Karpas-422 (cell line): ENCODE measurements at regions not wholly inside any gene's neighbourhood (a gene's known extent, or its start where the extent isn't known, plus 50 kb on each side); places are given as distances from the start of the nearest gene placed in this dataset.
A peak's percentile ranks its signal among the peaks of the same experiment; 100 is the strongest.

Experiments used
- DNase-seq: peaks from one replicate; pipeline ENCODE4 v3.0.0-alpha.2; 2015
- H2AFZ ChIP-seq: fragments of 200-600 bp; sonication (generic); 2 replicates; pipeline ENCODE4 v1.6.1; 2014; ENCODE audit warnings: antibody characterized with exemption, low read length, mixed read lengths
- H3K27ac ChIP-seq: fragments of 200-600 bp; sonication (generic); 2 replicates; pipeline ENCODE4 v1.5.1; 2014; ENCODE audit warnings: mild to moderate bottlenecking, low read length, moderate library complexity
- H3K27me3 ChIP-seq: fragments of 200-600 bp; sonication (generic); 2 replicates; pipeline ENCODE4 v1.6.1; 2014; ENCODE audit warnings: low read length, mixed read lengths
- H3K36me3 ChIP-seq: fragments of 200-600 bp; sonication (generic); 2 replicates; pipeline ENCODE4 v1.6.1; 2014; ENCODE audit warnings: low read length, mixed read lengths; ENCODE audit not compliant: insufficient read depth
- H3K4me1 ChIP-seq: fragments of 200-600 bp; sonication (generic); 2 replicates; pipeline ENCODE4 v1.6.1; 2014; ENCODE audit warnings: mild to moderate bottlenecking, low read length, mixed read lengths
- H3K4me2 ChIP-seq: fragments of 200-600 bp; sonication (generic); 2 replicates; pipeline ENCODE4 v1.6.1; 2014; ENCODE audit warnings: low read length, low read depth, mild to moderate bottlenecking; ENCODE audit not compliant: poor library complexity, severe bottlenecking
- H3K4me3 ChIP-seq: fragments of 200-600 bp; sonication (generic); 2 replicates; pipeline ENCODE4 v1.5.1; 2014; ENCODE audit warnings: mild to moderate bottlenecking, antibody characterized with exemption, low read length, mixed read lengths
- H3K79me2 ChIP-seq: fragments of 200-600 bp; sonication (generic); 2 replicates; pipeline ENCODE4 v1.6.1; 2014; ENCODE audit warnings: mild to moderate bottlenecking, low read length, mixed read lengths
- H3K9ac ChIP-seq: fragments of 200-600 bp; sonication (generic); 2 replicates; pipeline ENCODE4 v1.6.0; 2014; ENCODE audit warnings: low read length
- H3K9me2 ChIP-seq: fragments of 200-600 bp; sonication (generic), shearing (Covaris generic); replicated peaks from 2 replicates; pipeline ENCODE4 v1.6.0; 2014; ENCODE audit warnings: mild to moderate bottlenecking, low read length, moderate library complexity; ENCODE audit not compliant: insufficient read depth
- H3K9me3 ChIP-seq: fragments of 300-700, 200-600 bp; sonication (generic); 2 replicates; pipeline ENCODE4 v1.6.1; 2014; ENCODE audit warnings: low read length, mixed read lengths
- H4K20me1 ChIP-seq: fragments of 200-600 bp; sonication (generic); 2 replicates; pipeline ENCODE4 v1.6.1; 2014; ENCODE audit warnings: mild to moderate bottlenecking, antibody characterized with exemption, low read length, low read depth; ENCODE audit not compliant: insufficient read depth

GRCh38 chr7:42858570-42858969, 53.3 kb downstream of the C7orf25 start:
- Histone ChIP-seq H4K20me1 (no peaks in the 10 kb centered on the region), H3K9me2 (no peaks in the 10 kb centered on the region), H3K4me1 (no peaks in the 10 kb centered on the region), H3K36me3 (no peaks in the 10 kb centered on the region), H3K9me3 (no peaks in the 10 kb centered on the region), H3K27ac (no peak overlapping the region), H3K9ac (no peak overlapping the region), H3K27me3 (no peaks in the 10 kb centered on the region), H3K4me3 (no peak overlapping the region), H3K4me2 (no peak overlapping the region), H3K79me2 (no peaks in the 10 kb centered on the region), H2AFZ (no peak overlapping the region)
- no peak for DNase-seq

GRCh38 chr7:42856605-42856987, 55.3 kb downstream of the C7orf25 start:
- DNase-seq: no peak
- Histone ChIP-seq H3K9me2 (no peaks in the 10 kb centered on the region), H2AFZ (no peak overlapping the region), H4K20me1 (no peaks in the 10 kb centered on the region), H3K4me3 (no peak overlapping the region), H3K27me3 (no peaks in the 10 kb centered on the region), H3K9me3 (no peaks in the 10 kb centered on the region), H3K9ac (no peak overlapping the region), H3K79me2 (no peaks in the 10 kb centered on the region), H3K4me1 (no peaks in the 10 kb centered on the region), H3K4me2 (no peak overlapping the region), H3K27ac (no peak overlapping the region), H3K36me3 (no peaks in the 10 kb centered on the region)

GRCh38 chr7:42854571-42855118, 57.2 kb downstream of the C7orf25 start:
- Histone ChIP-seq H3K4me1 (no peaks in the 10 kb centered on the region), H2AFZ (no peak overlapping the region), H3K9ac (no peak overlapping the region), H4K20me1 (no peaks in the 10 kb centered on the region), H3K79me2 (no peaks in the 10 kb centered on the region), H3K36me3 (no peaks in the 10 kb centered on the region), H3K27me3 (no peaks in the 10 kb centered on the region), H3K9me3 (no peaks in the 10 kb centered on the region), H3K4me3 (no peak overlapping the region), H3K27ac (no peak overlapping the region), H3K4me2 (no peak overlapping the region), H3K9me2 (no peaks in the 10 kb centered on the region)
- no peak for DNase-seq

- DNase-seq: no peak
- Histone ChIP-seq H3K79me2 (no peaks in the 10 kb centered on the region), H3K27ac (no peak overlapping the region), H3K27me3 (no peaks in the 10 kb centered on the region), H3K9me3 (no peaks in the 10 kb centered on the region), H3K36me3 (no peaks in the 10 kb centered on the region), H3K4me2 (no peak overlapping the region), H4K20me1 (no peaks in the 10 kb centered on the region), H2AFZ (no peak overlapping the region), H3K9me2 (no peaks in the 10 kb centered on the region), H3K9ac (no peak overlapping the region), H3K4me1 (no peaks in the 10 kb centered on the region), H3K4me3 (no peak overlapping the region)
Measured at GRCh38 chr7:42852531-42852930, 59.3 kb downstream of the C7orf25 start.

GRCh38 chr7:42843205-42843800, 68.6 kb downstream of the C7orf25 start:
- no peak overlapping the region for H3K9ac ChIP-seq
- H3K4me1 ChIP-seq: no peaks in the 10 kb centered on the region
- H2AFZ ChIP-seq: no peak overlapping the region
- H3K27ac ChIP-seq: no peak overlapping the region
- H4K20me1 ChIP-seq: no peaks in the 10 kb centered on the region
- H3K27me3 ChIP-seq: no peaks in the 10 kb centered on the region
- no peaks in the 10 kb centered on the region for H3K36me3 ChIP-seq
- no peaks in the 10 kb centered on the region for H3K9me2 ChIP-seq
- no peaks in the 10 kb centered on the region for H3K9me3 ChIP-seq
- no peak overlapping the region for H3K4me2 ChIP-seq
- no peaks in the 10 kb centered on the region for H3K79me2 ChIP-seq
- no peak overlapping the region for H3K4me3 ChIP-seq
- DNase-seq: peak; percentile 65

- H3K27me3 ChIP-seq: no peaks in the 10 kb centered on the region
Measured at GRCh38 chr7:42834676-42835075, 77.2 kb downstream of the C7orf25 start.

GRCh38 chr7:42833411-42833810, 78.5 kb downstream of the C7orf25 start:
- Histone ChIP-seq H3K27ac (no peak overlapping the region), H3K36me3 (no peaks in the 10 kb centered on the region), H3K79me2 (no peaks in the 10 kb centered on the region), H3K9me3 (no peaks in the 10 kb centered on the region), H3K4me2 (no peak overlapping the region), H3K4me3 (no peak overlapping the region), H3K27me3 (no peaks in the 10 kb centered on the region), H2AFZ (no peak overlapping the region), H3K9me2 (no peaks in the 10 kb centered on the region), H4K20me1 (no peaks in the 10 kb centered on the region), H3K9ac (no peak overlapping the region), H3K4me1 (no peaks in the 10 kb centered on the region)
- DNase-seq: no peak

More at GRCh38 chr7:42834676-42835075, 77.2 kb downstream of the C7orf25 start:
- no peaks in the 10 kb centered on the region for H3K9me3 ChIP-seq
- H3K4me2 ChIP-seq: no peak overlapping the region
- H3K79me2 ChIP-seq: no peaks in the 10 kb centered on the region
- no peak overlapping the region for H2AFZ ChIP-seq
- no peak for DNase-seq
- no peaks in the 10 kb centered on the region for H4K20me1 ChIP-seq
- H3K4me3 ChIP-seq: no peak overlapping the region
- no peaks in the 10 kb centered on the region for H3K36me3 ChIP-seq
- H3K9me2 ChIP-seq: no peaks in the 10 kb centered on the region
- H3K4me1 ChIP-seq: no peaks in the 10 kb centered on the region
- no peak overlapping the region for H3K9ac ChIP-seq
- H3K27ac ChIP-seq: no peak overlapping the region

- H4K20me1 ChIP-seq: no peaks in the 10 kb centered on the region
- no peaks in the 10 kb centered on the region for H3K9me3 ChIP-seq
- no peak overlapping the region for H3K4me3 ChIP-seq
- no peaks in the 10 kb centered on the region for H3K79me2 ChIP-seq
- no peak overlapping the region for H3K27ac ChIP-seq
- no peak overlapping the region for H2AFZ ChIP-seq
- H3K9me2 ChIP-seq: no peaks in the 10 kb centered on the region
- no peaks in the 10 kb centered on the region for H3K4me1 ChIP-seq
- H3K27me3 ChIP-seq: no peaks in the 10 kb centered on the region
- DNase-seq: no peak
- H3K36me3 ChIP-seq: no peaks in the 10 kb centered on the region
- no peak overlapping the region for H3K4me2 ChIP-seq
- H3K9ac ChIP-seq: no peak overlapping the region
Measured at GRCh38 chr7:42832667-42833066, 79.2 kb downstream of the C7orf25 start.
